CD4-positive, alpha-beta T cell treated with Interleukin-17A for 1 hour (primary cell): ENCODE measurements at regions not wholly inside any gene's neighbourhood (a gene's known extent, or its start where the extent isn't known, plus 50 kb on each side); places are given as distances from the start of the nearest gene placed in this dataset.
"Not testable (repeated sequence)": the region's sequence is repeated elsewhere in the genome, so short reads cannot be mapped to it uniquely, and the experiment has no call there.

Experiments used
- DNase-seq: peaks from one replicate; pipeline ENCODE4 v3.0.0-alpha.2; 2020

DNA sequence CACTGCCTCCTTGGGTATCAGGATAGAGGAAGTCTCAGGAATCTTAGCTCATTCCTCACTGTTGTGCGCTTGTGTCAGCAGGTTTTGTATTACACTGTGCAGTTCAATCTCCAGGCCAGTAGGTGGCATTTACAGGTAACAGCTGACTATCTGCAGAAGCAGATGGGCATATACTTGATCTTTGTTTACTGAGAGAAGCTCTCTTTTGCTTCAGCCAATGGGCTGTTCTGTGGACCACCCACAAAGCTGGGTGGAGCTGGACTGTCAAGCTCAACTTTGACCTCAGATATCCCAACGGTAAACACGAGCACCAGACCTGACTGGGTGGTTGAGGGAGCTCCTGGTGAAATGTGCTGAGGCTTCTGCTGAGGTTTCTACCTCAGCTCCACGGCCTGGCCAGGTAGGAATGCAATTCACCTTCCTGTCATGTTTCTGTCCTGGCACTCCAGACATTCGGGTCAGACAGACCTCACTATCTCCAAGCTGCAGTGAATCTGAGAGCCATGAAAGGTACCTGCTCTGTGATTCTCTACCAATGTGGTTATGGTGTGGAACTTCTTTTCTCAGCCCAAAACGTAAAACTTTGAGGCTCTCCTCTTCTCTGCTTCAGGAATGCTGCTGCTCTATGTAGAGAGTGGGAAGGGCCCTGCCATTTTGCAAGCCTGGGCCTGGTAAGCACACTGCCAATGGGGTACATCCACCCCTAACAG lies 167.9 kb upstream of the ACTBL2 start:
- DNase-seq: peak; percentile 36

DNA sequence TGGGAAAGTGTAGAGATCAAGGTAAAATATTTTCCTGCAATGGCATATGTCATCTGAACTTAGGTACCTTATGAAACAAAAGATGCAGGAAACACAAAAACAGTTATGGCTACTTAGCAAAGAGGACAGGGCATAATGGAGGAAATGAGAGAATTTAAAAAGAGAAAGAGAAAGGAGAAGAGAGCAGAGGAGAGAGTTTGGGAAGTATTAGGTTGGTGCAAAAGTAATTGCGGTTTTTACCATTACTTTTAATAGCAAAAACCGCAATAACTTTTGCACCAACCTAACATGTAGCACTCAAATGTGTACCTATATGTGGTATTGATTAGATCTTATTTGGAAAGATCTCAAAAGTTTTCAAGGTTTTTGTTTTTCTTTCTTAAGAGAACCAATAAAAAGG lies 160.1 kb upstream of the ACTBL2 start:
- no peak for DNase-seq

DNA sequence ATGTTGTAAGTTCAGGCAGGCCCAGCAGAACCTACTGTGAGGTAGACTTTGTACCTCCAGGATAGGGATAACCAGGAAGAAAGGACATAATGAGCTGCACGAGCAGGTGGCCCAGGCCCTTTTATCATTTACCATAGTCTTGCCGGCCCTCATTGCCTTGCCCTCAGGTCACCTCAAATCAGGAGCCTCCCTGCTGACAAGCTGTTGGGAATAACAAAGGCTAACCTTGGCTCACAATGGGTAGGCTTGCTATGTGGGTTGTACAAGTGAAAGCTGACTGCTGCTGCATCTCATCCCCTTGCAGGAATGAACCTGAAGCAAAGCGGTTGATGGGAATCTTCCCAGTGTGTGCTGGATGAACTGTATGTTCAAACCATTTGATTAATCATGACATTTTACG lies 159.5 kb upstream of the ACTBL2 start:
- DNase-seq: no peak

DNA sequence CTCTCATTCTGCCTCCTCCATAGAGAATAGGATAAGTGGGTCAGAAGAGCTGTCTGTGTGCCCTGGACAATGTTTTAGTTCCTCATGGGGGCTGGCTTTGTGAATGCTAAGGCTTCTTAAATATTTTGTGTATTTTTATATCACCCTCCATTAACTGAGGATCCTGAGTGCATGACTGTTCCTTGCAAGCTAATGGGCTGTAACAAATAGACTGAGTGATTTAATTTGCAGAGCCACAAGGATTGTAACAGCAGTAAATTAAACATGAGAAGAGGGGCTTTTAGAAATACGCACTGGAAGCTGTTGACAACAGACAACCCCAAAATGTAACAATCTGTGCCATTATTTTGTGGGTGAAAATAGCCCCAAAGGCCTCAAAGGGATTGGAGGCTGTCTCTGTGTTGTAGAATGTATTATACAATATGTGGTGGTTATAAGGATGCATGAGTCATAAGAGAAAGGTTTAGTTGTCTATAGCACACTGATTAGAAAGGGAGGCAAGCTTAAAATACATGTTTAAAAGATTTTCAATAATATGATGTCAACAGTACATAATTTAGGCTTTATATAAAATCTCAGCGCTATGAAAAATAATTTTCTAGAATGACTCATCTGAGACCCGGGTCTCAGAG lies 152.7 kb upstream of the ACTBL2 start:
- no peak for DNase-seq

DNA sequence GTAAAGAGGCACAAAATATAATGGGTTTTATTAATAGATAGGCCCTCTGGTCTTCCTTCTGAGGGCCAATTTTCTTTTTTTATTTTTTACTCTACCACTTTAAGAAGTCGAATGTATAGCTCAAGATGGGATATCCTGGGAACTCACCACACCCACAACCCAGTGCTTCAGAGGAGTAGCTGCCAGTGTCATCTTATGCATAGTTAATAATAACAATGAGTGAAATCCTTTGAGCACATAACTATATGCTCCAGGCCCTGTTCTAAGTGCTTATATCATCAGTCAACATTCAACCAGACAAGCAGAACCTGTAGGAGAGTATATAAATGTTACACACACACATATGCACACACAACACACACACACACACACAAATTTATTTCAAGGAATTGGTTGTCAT lies 150.3 kb upstream of the ACTBL2 start:
- DNase-seq: no peak

DNA sequence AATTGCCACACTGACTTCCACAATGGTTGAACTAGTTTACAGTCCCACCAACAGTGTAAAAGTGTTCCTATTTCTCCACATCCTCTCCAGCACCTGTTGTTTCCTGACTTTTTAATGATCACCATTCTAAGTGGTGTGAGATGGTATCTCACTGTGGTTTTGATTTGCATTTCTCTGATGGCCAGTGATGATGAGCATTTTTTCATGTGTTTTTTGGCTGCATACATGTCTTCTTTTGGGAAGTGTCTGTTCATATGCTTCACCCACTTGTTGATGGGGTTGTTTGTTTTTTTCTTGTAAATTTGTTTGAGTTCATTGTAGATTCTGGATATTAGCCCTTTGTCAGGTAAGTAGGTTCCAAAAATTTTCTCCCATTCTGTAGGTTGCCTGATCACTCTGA lies 148.5 kb upstream of the ACTBL2 start:
- not testable (repeated sequence) for DNase-seq

DNA sequence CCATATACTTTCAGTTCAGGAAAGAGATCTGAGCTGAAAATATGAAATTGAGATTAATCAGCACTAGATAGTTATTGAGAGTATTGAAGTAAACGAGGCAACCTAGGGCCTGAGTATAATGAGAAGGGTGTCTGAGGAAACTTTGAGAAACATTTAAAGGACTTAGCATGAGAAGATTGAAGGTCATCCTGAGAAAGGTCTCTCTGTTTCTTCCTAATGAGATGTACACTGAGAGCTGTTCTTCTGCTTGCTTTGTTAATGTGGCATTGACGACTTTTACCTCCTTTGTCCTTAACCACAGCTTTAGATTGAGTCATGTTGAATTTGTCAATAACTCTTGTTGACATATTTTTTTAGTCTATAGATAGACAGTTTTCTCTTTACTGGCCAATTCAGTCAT lies 145.1 kb upstream of the ACTBL2 start:
- no peak for DNase-seq

DNA sequence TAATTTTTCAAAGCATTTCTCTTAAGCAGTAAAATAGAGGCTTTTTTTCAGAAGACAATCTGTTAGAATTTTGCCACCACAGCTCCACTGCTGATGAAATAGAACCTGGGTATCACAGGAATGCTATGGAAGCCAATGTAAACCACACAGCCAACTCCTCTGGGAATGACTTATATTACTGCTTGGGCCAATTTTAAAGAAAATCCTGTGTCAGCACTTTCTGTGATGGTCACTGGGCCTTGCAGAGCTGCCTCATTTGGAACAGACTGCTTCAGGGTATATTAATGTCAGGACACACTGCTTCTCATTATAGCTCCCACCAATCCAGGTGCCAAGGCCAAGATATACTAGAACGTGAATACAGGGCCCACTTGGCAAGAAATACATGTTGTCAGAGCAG lies 144.1 kb upstream of the ACTBL2 start:
- DNase-seq: no peak

DNA sequence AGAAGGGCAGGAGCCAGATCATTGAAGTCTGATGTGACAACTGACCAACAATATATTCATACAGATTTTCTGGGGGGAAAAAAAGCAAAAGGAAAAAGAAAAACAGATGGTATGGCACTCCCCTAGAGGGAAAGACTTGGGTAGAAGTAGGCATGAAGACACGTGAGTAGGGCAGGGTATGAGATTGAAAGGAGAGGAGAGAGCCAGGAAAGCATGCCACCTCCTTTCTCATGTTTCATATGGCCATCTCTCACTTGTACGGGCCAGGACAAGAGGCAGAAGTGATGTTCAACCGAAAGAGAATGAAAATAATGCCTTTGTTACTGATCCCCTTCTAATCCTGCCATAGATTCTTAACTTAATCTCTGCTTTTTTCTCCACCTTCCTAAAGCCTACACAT lies 139.0 kb upstream of the ACTBL2 start:
- no peak for DNase-seq

DNA sequence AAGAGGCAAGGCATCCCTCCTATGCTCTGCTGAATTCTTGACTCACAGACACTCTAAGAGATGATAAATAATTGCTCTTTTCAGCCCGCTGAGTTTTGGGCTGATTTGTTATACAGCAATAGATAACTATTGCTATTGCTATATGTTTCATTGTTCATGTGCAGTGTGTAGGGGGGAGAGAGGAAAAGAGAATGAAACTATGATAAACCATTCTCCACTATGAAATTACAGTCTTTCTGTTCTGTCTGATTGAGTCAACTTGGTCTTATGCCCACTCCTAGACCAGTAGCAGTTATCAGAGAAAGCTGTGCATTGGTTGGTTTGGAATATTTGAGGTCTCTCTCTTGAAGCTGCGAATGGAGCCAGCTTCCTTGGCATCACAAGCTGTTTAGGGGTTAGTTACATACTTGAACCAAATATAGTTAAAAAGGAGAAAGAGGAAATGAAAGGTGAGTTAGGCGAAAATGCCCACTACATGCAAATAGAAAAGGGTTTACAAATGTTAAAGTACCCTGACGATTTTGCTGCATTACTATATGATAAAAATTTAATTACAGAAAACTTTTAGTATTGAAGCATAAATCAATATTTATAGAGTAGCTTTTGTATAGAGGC lies 136.3 kb upstream of the ACTBL2 start:
- DNase-seq: no peak

DNA sequence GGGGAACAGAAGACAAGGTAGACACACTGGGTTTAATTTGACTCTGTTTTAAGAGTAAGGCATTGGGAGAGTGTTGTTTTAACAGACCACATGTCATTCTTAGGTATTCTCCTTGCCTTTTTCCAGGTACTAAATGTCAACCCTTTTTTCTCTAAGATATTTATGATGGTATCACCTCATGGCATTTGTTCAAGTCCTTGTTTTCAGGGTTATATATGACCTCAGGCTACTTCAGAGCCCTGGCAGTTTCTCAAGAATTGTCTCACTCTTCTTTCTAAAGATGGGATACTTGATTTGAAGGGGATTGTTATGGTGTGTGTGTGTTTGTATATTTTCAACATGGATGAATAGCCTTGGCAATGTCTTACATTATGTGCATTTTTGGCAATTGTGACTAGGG lies 131.1 kb upstream of the ACTBL2 start:
- DNase-seq: no peak

DNA sequence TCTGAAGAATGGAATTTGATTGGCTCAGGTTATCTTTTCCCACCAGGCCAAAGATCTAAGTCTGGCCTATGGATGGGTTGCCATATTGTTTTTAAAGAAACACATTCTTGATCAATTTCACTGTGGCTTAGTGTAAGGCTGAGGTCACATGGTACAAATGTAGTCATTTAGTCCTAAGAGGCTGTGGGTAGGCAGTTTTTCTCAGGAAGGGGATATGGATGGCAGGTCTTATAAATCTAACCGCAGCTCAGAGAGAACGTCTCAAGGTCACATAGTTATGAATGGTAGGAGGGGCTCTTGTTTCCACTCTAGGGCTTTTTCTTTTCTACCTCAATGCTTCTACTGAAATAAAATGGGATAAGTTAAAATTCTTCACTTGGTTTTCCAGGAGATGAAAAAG lies 128.6 kb upstream of the ACTBL2 start:
- DNase-seq: no peak

DNA sequence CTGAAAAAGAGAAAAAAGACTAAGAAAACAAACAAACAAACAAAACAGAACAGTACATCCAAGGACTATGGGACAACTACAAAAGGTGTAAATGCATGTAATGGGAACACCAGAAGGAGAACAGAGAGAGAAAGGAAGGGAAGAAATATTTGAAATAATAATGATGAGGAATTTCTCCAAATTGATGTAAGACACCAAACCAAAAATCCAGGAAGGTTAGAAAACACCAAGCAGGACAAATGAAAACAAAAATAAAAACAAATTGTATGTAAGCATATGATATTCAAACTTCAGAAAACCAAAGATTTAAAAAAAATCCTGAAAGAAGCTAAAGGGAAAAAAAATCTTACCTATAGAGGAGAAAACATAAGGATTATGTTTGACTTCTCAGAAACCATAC lies 125.9 kb upstream of the ACTBL2 start:
- no peak for DNase-seq

DNA sequence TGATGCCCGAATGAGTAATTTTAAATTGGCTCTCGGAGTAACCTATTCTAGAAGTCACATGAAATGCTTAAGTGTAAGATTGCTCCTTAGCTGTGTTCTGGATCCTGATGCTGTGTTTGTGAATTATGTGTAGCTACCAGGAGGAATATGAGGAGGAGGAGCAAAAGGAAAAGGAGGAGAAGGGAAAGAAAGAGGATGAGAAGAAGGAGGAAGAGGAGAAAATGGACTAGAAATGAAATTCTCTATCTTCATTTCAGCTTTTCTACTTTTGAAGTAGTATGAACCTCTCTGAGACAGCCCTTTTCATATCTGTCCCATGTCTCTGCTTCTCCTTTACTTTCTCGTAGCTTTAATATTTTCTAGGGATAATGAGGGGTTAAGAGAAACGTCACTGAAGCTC lies 119.4 kb upstream of the ACTBL2 start:
- no peak for DNase-seq

DNA sequence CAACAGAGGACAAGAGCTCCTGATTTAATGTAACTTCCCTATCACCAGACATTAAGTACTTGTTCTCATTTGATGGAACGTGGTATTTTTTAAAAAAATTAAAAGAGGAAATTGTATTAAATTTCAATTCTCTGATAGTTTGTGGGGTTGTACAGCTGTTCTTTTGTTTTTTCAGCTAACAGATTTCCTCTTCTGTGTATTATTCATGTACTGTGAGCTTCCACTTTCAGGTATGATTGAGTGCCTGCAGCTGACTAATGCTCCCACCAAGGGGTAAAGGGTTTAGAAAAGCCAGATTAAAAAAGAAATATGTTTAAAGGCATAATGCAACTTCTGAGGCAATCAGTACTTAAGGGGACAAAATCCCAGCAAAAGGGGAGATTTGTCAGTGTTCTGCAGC lies 117.7 kb upstream of the ACTBL2 start:
- no peak for DNase-seq

DNA sequence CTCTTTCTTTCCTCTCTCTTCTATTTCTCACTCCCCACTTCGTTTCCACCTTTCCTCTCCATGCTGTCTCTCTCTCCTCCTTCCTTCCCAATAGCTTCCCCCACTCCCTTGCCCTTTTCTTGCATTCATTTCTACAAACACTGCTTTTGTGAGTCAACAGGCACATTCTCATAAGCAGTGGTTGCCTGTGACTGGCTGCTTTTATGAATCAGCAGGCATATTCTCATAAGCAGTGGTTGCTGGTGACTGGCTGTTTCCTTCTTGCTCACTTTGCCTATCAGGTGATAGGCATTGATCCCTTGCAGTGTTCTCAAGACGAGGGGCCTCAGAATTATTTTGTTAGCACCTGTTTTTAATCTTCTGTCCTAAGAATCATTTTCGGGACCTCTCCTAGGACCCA lies 116.1 kb upstream of the ACTBL2 start:
- no peak for DNase-seq

DNA sequence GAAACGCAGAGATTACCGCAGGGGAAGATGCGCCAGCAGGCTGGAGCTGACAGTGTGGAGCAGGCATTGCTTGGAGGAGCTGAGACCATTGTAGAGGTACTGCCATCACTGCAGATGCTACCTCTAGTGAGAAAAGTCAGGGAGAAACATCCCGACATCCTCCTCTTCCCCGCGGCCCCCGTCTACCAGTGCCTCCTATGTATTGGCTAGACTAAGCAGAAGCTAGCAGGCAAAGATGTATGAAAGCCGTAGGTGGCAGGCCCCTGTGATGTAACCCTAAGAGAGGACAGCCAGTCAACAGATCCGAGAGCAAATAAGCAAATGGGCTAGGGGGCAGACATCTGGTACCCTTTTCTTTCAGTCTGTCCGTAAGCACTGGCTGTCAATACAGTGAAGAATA lies 115.5 kb upstream of the ACTBL2 start:
- no peak for DNase-seq

DNA sequence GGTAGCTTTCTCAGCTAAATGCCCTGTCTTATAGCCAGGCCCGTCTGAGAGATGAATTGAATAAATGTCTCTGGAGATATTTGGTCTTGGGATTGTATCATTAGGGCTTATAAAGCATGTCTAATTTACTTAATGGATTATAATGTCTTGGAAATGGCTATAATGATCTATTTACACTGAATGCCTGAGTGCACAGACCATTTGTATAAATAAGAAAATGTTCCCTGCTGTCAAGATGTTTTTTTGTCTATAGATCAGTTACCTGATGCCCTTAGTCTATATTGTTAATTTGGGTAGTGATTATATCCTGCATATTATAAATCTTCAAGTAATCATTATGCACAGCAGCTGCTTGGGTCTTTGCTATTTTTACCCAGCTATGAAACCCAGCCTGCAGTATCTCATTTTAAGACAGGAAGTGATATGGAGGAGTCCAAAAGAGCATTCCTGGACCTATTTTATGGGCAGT lies 112.9 kb upstream of the ACTBL2 start:
- no peak for DNase-seq

DNA sequence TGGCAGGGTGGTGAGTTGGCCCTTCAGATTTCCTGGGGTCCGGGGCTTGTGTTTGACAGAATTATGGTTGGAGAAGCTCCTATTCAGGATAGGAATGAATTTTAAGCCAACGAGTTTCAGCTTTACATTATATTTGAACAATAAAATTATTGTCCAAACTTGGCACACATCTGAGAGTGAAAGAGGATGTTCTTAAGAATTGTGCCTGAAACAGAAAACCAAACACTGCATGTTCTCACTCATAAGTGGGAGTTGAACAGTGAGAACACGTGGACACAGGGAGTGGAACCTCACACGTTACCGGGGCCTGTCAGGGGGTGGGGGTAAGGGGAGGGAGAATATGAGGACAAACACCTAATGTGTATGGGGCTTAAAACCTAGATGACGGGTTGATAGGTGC lies 111.8 kb upstream of the ACTBL2 start:
- DNase-seq: no peak

DNA sequence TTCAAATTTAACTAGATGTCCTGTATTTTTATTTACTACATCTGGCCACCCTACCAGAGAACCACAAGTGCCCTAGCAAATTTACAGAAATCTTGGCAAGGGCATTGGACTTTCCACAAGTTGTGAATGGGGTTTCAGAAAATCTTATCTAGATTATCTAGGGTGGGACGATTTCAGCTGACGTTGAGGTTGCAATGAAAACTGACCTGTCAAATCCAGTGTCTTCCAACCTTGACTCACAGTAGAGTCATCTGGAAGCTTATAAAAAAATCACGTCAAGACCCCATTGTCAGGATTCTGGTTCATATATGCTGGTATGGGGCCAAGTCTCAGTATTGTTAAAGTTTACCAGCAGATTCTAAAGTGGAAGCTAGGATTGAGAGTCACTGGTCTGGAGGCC lies 109.6 kb upstream of the ACTBL2 start:
- no peak for DNase-seq

DNA sequence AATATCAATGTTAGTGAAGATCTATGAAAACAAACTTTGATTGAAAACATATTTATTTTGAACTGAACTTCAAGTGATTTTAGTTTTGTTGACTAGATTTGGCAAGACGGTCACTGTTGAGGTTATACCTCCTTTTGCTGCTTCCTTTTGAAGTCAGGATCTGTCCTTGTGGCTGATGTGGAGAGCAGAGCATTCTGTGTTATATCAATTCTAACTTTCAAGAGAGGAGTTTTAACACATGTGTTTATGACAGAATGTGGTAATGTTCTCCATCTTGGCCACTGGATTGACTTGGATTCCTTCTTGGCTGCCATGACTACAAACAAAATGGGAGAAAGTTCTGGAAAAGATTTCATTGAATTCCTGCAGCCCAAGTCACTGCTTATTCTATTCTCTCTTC lies 104.0 kb upstream of the ACTBL2 start:
- no peak for DNase-seq

DNA sequence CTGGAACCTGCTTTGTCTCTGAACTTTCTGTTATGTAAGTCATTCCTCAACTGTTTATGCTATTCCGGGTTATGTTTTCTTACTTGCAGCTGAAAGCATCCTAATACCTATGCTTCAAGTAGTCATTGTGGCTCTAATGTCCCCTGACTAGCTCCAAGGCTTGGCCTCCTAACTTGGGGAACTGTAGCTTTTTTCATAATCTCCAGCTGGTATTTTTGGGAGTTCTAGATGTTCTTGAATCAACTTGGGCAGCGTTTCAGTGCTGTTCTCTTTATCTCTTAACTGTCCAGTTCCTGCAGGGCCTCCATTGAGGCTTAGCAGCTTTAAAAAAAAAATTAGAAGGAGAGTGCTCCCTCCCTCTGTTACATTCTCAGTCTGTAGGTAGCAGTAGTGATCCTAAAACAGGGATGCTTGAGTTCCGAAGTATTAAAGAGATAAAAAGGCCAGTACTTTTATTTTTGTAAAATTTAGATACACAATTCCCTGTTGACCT lies 100.0 kb upstream of the ACTBL2 start:
- no peak for DNase-seq

DNA sequence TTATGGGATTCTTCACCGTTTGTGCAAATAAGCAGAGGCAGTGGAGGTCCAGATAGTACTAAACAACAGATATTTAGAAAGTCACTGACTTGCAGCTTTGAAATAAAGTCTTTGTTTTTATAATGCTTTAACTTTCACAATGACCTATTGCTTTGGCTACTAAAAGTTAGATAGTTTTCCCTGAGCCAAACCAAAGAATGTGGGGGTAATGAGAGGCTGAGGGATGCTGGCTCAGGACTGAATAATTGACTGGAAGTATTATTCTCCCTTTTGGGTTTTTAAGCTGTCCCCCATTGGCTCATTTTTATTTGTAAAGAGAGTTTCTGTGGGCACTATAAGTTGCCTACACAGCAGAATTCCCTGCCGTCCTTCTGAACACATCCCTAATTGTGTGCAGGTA lies 99.2 kb upstream of the ACTBL2 start:
- no peak for DNase-seq

DNA sequence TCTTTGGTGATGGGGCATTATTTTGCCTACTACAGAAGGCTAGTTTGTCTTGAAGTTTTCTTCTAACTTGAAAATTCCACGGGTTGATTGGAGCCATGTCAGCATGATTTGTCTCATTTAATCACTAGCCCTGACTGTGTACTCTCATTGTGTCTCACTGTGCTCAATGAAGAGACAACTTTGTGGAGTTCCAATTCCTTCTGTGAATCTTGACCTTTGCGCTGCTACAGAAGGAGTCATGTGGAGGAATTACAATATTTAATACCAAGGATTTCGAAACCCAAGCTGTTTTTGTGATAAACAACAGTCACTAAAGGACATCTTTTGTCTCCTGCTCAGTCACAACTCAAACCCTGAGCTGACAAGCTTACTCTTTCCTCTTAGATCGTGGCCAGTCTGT lies 98.6 kb upstream of the ACTBL2 start:
- DNase-seq: no peak
